HG03565 (cell line): ENCODE measurements at regions not wholly inside any gene's neighbourhood (a gene's known extent, or its start where the extent isn't known, plus 50 kb on each side); places are given as distances from the start of the nearest gene placed in this dataset.
"Not testable (repeated sequence)": the region's sequence is repeated elsewhere in the genome, so short reads cannot be mapped to it uniquely, and the experiment has no call there.

Experiments
- ATAC-seq: cut with Tn5 transposase; IDR thresholded peaks from one replicate; pipeline ENCODE4 v1.9.1; 2021; ENCODE audit warnings: mild to moderate bottlenecking, moderate library complexity; ENCODE audit not compliant: unreplicated experiment

DNA sequence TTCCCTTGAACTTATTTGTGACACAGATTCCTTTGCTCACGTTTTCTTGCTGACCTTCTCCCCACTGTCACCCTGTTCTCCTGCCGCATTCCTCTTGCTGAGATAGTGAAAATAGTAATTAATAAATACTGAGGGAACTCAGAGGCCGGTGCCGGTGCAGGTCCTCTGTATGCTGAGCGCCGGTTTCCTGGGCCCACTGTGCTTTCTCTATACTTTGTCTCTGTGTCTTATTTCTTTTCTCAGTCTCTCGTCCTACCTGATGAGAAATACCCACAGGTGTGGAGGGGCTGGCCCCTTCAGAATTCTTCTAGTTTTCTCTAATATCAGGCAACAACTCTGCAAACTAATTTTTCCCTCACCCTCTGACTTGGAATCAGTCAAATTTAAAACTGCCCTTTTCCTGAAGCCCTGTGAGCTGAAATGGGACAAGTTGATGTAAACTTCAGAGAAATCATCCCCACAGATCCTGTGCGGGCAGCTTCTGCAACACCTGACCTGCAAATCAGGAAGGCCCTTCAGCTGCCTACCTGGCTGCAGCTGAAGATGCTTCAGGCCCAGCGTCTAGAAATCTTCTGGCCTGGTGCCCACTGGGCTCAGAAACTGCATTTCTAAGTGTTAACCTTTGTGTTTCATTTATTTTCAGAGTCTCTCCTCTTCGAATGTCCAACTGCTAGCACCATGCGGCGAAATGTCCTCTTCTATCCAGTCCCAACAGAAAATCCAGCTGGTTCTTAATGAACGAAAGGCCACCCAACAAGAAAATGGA is 149.7 kb downstream of the TMEM121 start:
- ATAC-seq = not testable (repeated sequence)

DNA sequence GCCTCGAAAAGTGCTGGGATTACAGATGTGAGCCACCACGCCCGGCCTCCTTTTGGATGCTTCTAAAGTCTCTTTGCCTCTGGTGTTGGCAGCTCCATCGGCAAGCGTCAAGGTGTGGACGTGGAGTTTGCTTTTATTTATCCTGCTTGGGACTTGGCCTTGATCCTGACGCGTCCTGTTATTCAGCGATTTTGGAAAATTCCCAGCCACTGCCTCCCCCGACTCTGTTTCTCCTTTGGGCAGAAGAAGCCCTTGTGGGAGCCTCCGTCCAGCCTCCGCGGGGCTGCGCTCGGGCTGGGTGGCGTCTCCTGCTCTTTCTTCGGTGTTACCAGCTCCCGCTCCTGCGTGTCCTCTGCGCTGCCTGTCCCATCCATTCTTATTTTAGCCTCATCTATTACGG is 151.7 kb downstream of the TMEM121 start:
- not testable (repeated sequence) for ATAC-seq

DNA sequence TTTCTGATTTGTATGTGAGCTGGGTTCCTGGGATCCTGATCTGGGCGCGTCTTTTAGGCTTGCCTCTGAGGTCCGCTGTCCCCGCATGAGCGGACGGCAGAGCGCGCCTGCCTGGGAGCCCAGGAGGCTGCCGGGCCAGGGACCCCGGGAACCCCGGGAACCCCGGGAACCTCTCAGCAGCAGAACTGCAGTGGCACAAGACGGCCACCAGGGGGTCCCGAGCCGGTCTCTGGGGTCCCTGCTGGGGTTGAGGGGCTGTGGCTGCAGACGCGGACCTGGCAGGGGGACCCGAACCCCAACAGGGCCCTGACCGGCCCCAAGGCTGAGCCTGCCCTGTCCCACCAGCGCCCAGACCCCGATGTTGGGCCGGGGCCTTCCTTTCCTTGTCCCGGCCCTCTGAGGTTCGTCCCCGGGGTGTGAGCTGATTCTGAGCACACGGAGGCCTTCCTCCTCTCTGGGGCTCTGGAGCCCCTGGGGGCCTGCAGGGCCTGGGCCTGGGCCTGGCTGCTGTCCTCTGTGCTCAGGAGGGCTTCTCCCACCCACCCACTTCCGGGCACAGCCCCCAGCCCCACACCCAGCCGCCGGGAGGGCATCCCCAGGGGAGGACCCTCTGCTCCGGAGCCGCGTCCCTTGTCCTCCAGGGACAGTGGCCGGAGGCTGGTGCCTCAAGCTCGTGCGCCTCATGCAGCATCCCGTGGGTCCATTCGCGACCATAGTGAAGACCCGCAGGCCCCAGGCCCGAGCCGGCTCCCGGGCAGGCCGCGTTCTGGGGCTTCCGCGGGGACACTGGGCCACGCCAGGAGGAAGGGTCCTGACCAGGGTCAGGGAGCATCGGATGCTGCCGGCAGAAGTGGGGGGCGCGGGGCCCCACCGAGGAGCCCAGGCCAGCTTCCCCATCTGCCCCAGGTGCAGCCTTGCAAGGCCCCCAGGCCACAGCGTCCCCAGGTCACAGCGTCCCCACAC is 152.9 kb downstream of the TMEM121 start:
- ATAC-seq = not testable (repeated sequence)

DNA sequence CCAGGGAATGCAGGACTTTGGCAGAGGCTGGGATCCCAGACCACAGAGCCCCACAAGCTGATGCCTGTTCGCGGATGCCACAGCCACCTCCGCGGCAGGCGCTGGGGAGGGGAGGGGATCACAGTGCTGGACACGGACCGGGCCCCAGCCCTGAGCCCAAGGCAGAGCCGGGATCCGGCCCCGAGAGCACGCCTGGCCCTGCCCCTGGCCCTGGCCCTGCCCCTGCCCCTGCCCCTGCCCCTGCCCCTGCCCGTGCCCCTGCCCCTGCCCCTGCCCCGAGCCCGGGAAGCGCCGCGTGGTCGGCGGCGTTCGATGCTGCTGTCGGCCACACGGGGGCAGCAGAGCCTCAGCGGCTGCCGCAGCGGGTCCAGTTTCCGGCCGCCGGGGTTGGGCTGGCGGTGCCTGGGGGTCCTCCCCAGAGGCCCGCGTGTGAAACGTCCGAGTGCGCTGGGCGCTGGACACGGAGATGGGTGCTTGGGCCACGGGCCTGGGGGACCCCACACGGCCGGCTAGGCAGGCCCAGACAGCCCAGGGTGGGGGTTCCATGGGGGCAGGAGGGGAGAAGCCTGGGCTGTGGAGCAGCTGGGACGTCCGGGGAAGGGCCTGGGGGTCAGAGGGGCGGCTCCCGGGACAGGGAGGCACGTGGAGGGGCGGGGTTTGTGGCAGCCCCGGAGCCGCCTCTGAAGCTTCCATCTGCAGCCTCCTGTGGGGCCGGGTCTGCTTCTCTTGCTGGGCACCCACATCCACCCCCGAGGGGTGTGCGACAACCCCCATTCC is 153.8 kb downstream of the TMEM121 start:
- ATAC-seq = peak; percentile 35

DNA sequence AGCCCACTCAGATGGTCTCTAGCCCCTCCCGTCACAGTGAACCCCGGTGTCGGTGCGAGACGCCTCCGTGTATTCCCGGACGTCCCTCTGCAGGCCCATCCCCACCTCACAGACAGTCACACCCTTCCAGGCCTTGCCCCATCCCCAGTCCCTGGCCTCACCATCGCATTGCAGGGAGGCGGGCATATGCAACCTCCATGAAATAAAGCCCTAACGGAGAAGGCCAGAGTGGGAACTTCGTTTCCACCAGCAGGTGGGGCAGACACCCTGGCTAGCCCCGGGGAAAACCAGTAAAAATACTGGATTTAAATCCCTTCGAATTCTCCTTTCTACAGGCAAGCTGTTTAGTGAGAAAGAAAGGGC is 154.3 kb downstream of the TMEM121 start:
- peak; percentile 24 for ATAC-seq

DNA sequence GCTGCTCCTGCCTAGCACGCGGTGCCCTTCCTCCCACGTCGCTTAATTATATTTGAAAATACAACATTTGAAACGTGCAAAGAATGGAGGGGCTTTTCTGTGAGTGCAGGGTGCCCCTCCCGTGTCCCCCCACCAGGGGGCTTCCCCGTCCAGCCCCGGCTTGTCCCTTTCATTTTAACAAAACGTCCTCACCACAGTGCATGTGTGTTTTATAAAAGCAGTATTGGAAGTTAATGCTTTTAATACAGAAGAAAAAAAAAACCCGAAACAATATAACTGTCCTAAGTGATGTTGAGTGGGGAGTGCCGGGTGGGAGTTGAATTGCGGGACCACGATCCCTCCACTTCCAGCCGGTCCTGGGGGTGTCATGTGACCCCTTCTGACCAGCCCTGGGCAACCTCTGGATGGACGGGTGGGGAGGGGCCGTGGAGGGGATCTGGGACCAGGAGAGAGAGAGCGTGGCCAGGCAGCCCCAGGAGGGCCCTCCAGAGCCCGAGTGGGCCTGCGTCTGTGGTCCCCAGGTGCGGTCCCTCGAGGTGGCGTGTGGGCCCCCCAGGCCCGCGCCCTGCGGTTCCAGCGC is 155.3 kb downstream of the TMEM121 start:
- not testable (repeated sequence) for ATAC-seq

DNA sequence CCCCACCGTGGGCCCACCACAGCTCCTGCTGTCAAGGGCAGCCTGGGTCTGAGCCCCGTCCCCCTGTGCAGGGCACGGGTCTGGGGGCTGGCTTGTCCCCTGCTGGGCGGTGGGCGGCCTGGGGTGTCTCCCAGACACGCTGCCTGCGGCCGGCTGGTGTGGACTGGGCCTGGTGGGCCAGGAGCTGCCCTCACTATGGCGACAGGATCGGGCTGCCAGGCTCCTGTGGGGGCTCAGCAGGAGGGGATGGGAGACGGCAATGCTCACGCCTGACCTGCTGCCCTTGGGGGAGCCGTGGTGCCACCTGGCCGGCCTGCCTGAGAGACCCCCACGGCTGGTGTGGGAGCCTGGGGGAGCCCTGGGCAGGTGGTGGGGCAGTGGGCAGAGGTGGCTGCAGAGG is 156.1 kb downstream of the TMEM121 start:
- not testable (repeated sequence) for ATAC-seq

DNA sequence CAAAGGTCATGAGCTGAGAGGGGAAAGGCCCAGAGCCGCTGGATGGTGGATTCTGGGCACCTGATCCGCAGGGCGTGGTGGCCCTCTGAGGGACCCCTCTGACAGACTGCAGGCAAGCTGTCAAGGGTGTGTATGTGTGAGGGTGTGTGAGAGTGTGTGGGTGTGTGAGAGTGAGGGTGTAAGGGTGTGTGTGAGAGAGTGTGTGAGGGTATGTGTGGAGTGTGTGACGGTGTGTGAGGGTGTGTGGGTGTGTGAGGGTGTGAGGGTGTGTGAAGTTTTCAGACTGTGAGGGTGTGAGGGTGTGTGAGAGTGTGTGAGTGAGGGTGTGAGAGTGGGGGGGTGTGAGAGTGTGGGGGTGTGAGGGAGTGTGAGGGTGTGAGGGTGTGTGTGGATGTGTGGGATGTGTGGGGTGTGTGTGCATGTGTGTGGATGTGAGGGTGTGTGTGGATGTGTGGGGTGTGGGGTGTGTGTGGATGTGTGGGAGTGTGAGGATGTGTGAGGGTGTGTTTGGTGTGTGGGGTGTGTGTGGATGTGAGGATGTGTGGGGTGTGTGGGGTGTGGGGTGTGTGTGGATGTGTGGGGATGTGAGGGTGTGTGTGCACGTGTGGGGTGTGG is 156.7 kb downstream of the TMEM121 start:
- ATAC-seq = no peak

DNA sequence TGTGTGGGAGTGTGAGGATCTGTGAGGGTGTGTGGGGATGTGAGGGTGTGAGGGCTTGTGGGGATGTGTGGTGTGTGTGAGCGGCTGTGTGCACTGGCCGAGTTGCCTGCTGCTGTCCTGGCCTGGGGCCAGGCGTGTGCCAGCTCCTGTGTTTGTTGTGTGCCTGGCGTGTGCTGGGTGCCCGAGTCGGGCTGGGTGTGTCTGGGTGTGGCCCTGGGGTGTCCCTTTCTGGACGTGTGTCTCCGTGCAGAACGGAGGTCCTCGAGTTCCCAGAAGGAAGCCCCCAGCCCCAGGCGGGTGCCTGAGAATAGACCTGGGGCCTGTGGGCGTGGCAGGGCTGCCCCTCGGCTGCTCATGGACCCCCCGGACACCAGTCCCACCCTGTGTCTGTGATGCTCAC is 157.7 kb downstream of the TMEM121 start:
- not testable (repeated sequence) for ATAC-seq

DNA sequence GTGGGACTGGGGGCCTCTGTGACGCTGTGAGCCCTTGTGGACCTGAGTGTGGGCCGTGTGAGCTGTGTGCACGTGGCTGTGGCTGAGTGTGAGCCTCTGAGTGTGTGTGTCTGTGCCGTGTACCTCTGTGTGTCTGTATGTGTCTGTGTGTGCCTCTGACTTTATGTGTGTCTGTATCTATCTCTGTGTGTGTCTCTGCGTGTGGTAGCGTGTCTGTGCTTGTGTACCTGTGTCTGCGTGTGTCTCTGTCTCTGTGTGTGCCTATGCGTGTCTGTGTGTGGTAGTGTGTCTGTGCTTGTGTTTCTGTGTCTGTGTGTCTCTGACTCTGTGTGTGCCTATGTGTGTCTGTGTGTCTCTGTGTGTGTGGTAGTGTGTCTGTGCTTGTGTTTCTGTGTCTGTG is 158.2 kb downstream of the TMEM121 start:
- ATAC-seq = not testable (repeated sequence)

DNA sequence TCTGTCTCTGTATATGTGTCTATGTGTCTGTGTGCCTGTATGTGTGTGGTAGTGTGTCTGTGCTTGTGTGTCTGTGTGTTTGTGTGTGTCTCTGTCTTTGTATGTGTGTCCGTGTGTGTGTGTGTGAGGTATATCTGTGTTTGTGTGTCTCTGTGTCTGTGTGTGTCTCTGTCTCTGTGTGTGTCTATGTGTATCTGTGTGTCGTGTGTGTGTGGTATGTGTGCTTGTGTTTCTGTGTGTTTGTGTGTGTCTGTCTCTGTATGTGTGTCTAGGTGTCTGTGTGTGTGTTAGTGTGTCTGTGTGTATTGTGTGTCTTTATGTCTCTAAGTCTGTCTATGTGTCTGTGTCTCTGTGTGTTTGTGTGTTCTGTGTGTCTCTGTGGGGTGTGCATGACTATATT is 158.6 kb downstream of the TMEM121 start:
- no peak for ATAC-seq

DNA sequence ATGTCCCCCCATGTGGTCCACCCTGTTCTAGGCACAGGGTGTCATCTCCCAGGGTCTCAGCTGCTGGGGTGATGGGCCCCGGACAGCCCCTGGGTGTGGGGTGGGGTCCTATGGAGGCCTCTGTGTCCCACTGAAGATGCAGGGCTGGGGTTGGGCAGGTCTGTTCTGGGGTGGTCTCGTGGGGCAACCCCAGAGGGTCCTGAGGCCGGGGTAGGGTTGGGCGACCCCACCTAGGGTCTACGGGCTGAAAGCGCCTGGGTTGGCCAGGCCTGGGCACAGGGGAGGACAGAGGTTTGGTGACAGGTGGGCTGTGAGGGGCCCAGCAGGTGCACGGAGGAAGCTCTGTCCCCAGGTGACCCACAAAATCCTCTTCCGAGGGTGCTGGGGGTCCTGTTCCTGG is 159.2 kb downstream of the TMEM121 start:
- not testable (repeated sequence) for ATAC-seq

DNA sequence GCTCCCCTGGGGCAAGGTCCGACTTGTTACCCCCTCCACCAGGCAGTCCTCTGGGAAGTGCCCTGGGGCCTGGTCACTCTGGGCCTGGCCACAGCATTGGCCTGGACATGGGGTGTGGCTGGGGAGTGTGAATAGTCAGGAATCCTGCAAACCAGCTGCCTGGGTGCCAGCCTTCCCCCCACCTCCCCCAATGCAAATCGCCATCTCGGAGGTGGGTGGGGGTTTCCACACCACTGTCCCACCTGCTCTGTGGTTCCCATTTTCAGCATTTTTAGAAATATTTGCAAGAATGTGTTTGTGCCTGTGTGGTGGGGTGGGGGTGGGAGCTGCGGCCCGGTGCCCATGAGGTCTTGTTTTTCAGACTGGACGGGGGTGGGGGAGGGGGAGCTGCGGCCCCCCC is 159.7 kb downstream of the TMEM121 start:
- ATAC-seq = not testable (repeated sequence)

DNA sequence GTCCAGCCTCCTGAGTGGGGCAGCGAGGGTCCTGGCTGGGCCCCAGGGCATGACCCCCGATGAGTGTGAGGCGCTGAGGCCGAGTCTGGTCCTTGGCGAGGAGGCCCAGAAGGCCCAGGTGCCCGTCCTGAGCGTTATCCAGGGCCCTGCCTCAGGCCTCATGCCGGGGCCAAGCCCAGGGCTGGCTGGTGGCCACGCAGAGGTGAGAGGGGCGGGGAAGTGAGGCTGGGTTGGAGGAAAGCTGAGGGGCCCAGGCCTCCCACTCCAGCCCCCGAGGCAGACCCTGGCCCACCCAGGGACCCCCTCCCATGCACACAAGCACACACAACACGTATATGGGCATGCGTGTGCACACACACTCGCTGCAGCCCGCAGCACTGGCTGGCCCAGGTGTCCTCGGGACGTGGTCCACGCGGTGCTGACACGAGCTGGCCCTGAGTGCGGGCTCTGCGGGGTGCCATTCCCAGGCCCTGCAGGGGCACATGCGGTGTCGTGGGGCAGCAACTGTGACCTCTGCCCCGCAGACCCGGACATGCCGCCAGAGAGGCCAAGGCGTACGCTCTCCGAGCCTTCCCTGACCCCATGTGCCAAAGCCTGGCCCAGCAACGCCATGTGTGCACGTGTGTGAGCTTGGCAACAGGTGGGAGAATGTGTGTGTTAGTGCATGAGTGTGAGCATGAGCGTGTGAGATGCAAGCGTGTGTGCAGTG is 160.2 kb downstream of the TMEM121 start:
- not testable (repeated sequence) for ATAC-seq

DNA sequence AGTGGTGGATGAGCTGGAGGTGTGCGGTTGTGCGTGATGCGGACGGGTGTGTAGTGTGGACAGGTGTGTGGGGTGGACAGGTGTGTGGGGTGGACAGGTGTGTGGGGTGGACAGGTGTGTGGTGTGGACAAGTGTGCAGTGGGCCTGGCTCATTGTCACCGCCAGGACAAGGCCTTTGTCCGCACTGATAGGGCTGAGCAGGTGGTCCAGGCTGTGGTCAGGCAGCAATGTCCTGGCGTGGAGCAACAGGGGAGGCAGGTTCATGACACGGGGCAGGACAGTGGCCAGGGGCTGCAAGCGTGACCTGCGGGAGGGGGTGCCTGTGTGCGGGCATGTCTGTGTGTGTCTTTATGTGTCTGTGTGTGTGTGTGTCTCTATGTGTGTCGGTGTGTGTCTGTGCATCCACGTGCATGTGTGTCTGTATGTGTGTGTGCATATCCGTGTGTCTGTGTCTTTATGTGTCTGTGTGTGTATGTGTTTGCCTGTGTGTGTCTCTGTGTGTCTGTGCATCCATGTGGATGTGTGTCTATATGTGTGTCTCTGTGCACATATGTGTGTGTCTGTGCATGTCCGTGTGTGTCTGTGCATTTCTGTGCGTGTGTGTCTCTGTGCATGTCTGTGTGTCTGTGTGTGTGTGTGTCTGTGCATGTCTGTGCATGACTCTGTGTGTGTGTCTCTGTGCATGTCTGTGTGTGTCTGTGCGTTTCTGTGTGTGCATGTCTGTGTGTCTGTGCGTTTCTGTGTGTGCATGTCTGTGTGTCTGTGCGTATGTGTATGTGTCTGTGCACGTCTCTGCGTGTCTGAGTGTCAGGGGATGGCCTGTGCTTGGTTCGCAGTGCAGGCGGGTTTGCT is 161.0 kb downstream of the TMEM121 start:
- ATAC-seq = not testable (repeated sequence)

DNA sequence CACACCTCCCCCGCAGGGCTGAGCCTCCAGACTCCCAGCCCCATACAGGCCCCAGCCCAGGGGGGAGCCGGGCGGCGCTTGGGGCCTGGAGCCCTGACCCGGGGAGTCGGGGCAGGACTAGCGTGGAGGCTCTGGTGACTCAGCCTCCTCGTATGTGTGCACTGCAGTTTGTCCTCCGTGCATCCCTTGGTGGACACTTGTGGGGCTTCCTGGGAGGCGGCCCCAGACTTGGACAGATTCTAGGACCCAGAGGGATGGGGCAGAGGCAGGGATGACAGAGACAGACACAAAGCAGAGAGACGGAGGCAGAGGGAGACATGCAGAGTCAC is 161.6 kb downstream of the TMEM121 start:
- not testable (repeated sequence) for ATAC-seq

DNA sequence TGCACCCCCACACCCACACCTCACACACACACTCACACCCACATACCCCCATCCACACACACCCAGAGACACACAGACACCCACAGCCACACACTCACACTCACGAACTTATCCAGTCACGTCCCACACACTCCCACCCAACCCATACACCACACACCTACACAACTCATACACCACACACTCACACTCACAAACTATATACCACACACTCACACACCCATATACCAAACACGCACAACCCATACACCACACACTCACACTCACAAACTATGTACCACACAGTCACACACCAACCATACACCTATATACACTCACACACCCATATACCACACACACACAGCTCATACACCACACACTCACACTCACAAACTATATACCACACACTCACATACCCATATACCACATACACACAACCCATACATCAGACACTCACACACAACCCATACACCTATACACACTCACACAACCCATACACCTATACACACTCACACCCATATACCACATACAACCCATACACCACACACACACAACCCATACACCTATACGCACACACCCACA is 162.4 kb downstream of the TMEM121 start:
- ATAC-seq = not testable (repeated sequence)

DNA sequence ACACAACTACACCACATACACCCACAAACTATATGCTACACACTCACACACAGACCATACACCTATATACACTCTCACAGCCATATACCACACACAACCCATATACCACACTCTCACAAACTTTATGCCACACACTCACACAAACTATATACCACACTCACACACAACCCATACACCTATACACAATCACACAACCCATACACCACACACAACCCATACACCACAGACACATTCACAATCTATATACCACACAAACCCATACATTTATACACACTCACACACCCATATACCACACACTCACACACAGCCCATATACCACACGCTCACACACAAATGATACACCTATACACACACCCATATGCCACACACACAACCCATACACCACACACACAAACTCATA is 163.3 kb downstream of the TMEM121 start:
- ATAC-seq = no peak

DNA sequence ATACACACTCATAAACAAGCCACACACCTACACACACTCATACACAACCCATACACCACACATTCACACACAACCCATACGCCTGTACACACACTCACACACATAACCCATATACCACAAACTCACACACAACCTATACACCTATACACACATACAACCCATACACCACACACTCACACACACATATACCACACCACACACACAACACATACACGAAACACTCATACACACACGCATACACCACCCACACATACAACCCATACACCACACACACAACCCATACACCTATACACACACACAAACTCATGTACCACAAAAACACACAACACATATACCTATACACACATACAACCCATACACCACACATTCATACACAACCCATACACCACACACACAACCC is 164.3 kb downstream of the TMEM121 start:
- ATAC-seq = no peak
